HL-60 (cell line): ENCODE measurements at regions not wholly inside any gene's neighbourhood (a gene's known extent, or its start where the extent isn't known, plus 50 kb on each side); places are given as distances from the start of the nearest gene placed in this dataset.

Source experiments
- DNase-seq, 2 experiments: peaks; one replicate each; pipeline ENCODE4 v3.0.0-alpha.2; 2010 to 2020; ENCODE audit warnings: low read depth in 1 of 2, low spot score in 1 of 2
- H3K27ac ChIP-seq: fragments of 250-450 bp; sonication (Bioruptor Pico); replicated peaks from 2 replicates; pipeline ENCODE4 v1.5.1; 2020; ENCODE audit warnings: mild to moderate bottlenecking, moderate library complexity
- H3K27me3 ChIP-seq: fragments of 250-450 bp; sonication (Bioruptor Pico); 2 replicates; pipeline ENCODE4 v1.5.1; 2021; ENCODE audit warnings: mild to moderate bottlenecking, moderate library complexity; ENCODE audit not compliant: insufficient read depth, poor library complexity, severe bottlenecking
- H3K4me3 ChIP-seq: replicated peaks from 2 replicates; pipeline ENCODE4 v1.5.1; 2011; ENCODE audit warnings: mild to moderate bottlenecking, control low read depth, low read length; ENCODE audit not compliant: insufficient read depth
- GABPA ChIP-seq: IDR thresholded peaks from 2 replicates; pipeline ENCODE4 v1.6.1; 2012; ENCODE audit warnings: low read depth
- POLR2AphosphoS5 ChIP-seq: IDR thresholded peaks from 2 replicates; pipeline ENCODE4 v1.6.1; 2012; ENCODE audit warnings: low read depth
- SPI1 ChIP-seq: IDR thresholded peaks from 2 replicates; pipeline ENCODE4 v1.6.1; 2012; ENCODE audit warnings: low read depth, mild to moderate bottlenecking, borderline replicate concordance
- TF ChIP-seq, protein P1 (sequence below): IDR thresholded peaks from one replicate; pipeline ENCODE4 v1.5.1; 2011; ENCODE audit warnings: low read length, control low read depth, inconsistent platforms; ENCODE audit not compliant: insufficient read depth
- TF ChIP-seq, protein P2 (sequence below): IDR thresholded peaks from 2 replicates; pipeline ENCODE4 v1.6.1; 2012; ENCODE audit warnings: low read depth; ENCODE audit not compliant: insufficient replicate concordance

DNA sequence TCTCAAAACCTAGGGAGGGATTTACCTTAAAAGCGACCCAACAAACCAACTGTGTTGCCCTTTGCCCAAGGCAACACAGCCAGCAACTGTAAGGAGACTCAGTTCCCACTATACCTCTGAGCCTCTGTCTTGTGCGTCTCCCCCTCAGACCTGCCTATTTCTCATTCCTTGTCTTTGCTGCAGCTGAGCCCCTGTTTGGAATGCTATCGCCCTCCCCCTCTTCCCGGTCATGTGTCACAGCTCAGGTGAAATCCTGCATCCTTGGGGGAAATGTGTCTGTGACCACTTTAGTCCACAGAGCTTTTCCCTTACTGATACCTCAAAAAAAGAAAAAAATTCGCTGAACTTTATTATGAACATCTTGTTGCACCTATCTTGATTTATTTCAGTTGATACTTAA is 52.0 kb upstream of the LRIG1 start:
- Histone ChIP-seq H3K4me3 (no peak overlapping the region), H3K27ac (no peak overlapping the region), H3K27me3 (no peaks in the 10 kb centered on the region)
- DNase-seq = no peak
- TF ChIP-seq GABPA (no peak), SPI1 (no peak), POLR2AphosphoS5 (no peak)
- TF ChIP-seq, protein P1, sequence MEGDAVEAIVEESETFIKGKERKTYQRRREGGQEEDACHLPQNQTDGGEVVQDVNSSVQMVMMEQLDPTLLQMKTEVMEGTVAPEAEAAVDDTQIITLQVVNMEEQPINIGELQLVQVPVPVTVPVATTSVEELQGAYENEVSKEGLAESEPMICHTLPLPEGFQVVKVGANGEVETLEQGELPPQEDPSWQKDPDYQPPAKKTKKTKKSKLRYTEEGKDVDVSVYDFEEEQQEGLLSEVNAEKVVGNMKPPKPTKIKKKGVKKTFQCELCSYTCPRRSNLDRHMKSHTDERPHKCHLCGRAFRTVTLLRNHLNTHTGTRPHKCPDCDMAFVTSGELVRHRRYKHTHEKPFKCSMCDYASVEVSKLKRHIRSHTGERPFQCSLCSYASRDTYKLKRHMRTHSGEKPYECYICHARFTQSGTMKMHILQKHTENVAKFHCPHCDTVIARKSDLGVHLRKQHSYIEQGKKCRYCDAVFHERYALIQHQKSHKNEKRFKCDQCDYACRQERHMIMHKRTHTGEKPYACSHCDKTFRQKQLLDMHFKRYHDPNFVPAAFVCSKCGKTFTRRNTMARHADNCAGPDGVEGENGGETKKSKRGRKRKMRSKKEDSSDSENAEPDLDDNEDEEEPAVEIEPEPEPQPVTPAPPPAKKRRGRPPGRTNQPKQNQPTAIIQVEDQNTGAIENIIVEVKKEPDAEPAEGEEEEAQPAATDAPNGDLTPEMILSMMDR = no peak
- TF ChIP-seq, protein P2, sequence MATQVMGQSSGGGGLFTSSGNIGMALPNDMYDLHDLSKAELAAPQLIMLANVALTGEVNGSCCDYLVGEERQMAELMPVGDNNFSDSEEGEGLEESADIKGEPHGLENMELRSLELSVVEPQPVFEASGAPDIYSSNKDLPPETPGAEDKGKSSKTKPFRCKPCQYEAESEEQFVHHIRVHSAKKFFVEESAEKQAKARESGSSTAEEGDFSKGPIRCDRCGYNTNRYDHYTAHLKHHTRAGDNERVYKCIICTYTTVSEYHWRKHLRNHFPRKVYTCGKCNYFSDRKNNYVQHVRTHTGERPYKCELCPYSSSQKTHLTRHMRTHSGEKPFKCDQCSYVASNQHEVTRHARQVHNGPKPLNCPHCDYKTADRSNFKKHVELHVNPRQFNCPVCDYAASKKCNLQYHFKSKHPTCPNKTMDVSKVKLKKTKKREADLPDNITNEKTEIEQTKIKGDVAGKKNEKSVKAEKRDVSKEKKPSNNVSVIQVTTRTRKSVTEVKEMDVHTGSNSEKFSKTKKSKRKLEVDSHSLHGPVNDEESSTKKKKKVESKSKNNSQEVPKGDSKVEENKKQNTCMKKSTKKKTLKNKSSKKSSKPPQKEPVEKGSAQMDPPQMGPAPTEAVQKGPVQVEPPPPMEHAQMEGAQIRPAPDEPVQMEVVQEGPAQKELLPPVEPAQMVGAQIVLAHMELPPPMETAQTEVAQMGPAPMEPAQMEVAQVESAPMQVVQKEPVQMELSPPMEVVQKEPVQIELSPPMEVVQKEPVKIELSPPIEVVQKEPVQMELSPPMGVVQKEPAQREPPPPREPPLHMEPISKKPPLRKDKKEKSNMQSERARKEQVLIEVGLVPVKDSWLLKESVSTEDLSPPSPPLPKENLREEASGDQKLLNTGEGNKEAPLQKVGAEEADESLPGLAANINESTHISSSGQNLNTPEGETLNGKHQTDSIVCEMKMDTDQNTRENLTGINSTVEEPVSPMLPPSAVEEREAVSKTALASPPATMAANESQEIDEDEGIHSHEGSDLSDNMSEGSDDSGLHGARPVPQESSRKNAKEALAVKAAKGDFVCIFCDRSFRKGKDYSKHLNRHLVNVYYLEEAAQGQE = no peak

- TF ChIP-seq, protein P1 = no peak
- TF ChIP-seq GABPA (no peak), SPI1 (no peak), POLR2AphosphoS5 (no peak)
- TF ChIP-seq, protein P2 = no peak
- Histone ChIP-seq H3K27ac (no peak overlapping the region), H3K4me3 (no peak overlapping the region), H3K27me3 (no peaks in the 10 kb centered on the region)
- DNase-seq = no peak
Measured at GRCh38 chr3:66553441-66554113, 52.8 kb upstream of the LRIG1 start.

DNA sequence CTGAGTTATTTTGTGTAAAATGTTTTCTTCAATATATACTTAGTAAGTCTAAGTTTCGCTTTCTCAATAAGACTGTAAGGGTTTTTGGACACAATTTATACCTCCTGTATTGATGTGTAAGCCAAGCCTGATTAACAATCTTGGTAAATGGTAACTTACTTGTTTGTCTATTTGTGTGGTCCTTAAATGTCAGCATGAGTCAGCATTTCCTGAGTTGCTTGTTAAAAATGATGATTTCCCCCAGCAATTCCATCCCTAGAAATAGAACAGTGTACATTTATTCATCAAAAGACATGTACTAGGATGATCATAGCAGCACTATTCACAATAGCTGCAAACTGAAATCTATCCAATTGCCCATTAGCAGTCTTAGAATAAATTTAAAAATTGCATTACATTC is 53.4 kb upstream of the LRIG1 start:
- TF ChIP-seq SPI1 (no peak), GABPA (no peak), POLR2AphosphoS5 (no peak)
- TF ChIP-seq, protein P2 = no peak
- TF ChIP-seq, protein P1 = no peak
- DNase-seq = no peak
- Histone ChIP-seq H3K4me3 (no peak overlapping the region), H3K27ac (no peak overlapping the region), H3K27me3 (no peaks in the 10 kb centered on the region)
